Stimulated activated CD8-positive, alpha-beta memory T cell treated with anti-CD3 and anti-CD28 coated beads, Interleukin-7, amount 100 ng/mL, for 48 hours (primary cell): ENCODE measurements at regions not wholly inside any gene's neighbourhood (a gene's known extent, or its start where the extent isn't known, plus 50 kb on each side); places are given as distances from the start of the nearest gene placed in this dataset.
"Not testable (repeated sequence)": the region's sequence is repeated elsewhere in the genome, so short reads cannot be mapped to it uniquely, and the experiment has no call there.

Experiments used
- DNase-seq, 2 donors: peaks; one replicate each; pipeline ENCODE4 v3.0.0-alpha.2; 2020; ENCODE audit warnings: low read depth in 1 of 2; ENCODE audit errors: extremely low read depth in 1 of 2

DNA sequence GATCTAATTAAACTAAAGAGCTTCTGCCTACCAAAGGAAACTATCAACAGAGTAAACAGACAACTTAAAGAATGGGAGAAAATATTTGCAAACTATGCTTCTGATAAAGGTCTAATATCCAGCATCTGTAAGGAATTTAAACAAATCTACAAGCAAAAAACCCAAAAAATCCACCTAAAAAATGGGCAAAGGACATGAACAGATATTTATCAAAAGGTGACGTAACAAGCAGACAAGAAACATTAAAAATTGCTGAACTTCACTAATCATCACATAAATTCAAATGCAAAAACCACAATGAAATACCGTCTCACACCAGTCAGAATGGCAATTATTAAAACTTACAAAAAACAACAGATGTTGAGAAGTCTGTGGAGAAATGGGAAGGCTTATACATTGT is 498.6 kb upstream of the TPTE start:
- not testable (repeated sequence) for DNase-seq
